Activated naive CD8-positive, alpha-beta T cell treated with anti-CD3 and anti-CD28 coated beads for 36 hours (primary cell): ENCODE measurements at regions not wholly inside any gene's neighbourhood (a gene's known extent, or its start where the extent isn't known, plus 50 kb on each side); places are given as distances from the start of the nearest gene placed in this dataset.

ENCODE experiments used
- DNase-seq: peaks from one replicate; pipeline ENCODE4 v3.0.0; 2021
- H3K27ac Mint-ChIP-seq: one replicate; pipeline ENCODE4 v1.8.0; 2022; ENCODE audit warnings: mild to moderate bottlenecking, moderate library complexity, mixed read lengths
- H3K27me3 Mint-ChIP-seq: one replicate; pipeline ENCODE4 v1.8.0; 2022; ENCODE audit warnings: mild to moderate bottlenecking, mixed read lengths
- H3K36me3 Mint-ChIP-seq: one replicate; pipeline ENCODE4 v1.8.0; 2021; ENCODE audit warnings: mild to moderate bottlenecking, mixed read lengths
- H3K4me1 Mint-ChIP-seq: one replicate; pipeline ENCODE4 v1.8.0; 2021; ENCODE audit warnings: mixed read lengths
- H3K4me3 Mint-ChIP-seq: one replicate; pipeline ENCODE4 v1.8.0; 2022; ENCODE audit warnings: mild to moderate bottlenecking, moderate library complexity, mixed read lengths
- H3K9me3 Mint-ChIP-seq: one replicate; pipeline ENCODE4 v1.8.0; 2022; ENCODE audit warnings: mixed read lengths

GRCh38 chr1:55828044-55828443 lies 612.9 kb upstream of the USP24 start:
- Mint-ChIP-seq H3K27ac (no peak overlapping the region), H3K4me1 (no peaks in the 10 kb centered on the region), H3K27me3 (no peaks in the 10 kb centered on the region), H3K36me3 (no peaks in the 10 kb centered on the region), H3K9me3 (no peaks in the 10 kb centered on the region), H3K4me3 (no peak overlapping the region)
- no peak for DNase-seq

GRCh38 chr1:55827350-55827749 lies 612.2 kb upstream of the USP24 start:
- H3K36me3 Mint-ChIP-seq: no peaks in the 10 kb centered on the region
- H3K9me3 Mint-ChIP-seq: no peaks in the 10 kb centered on the region
- no peaks in the 10 kb centered on the region for H3K4me1 Mint-ChIP-seq
- DNase-seq: no peak
- H3K27ac Mint-ChIP-seq: no peak overlapping the region
- peaks cover 6% of the 10 kb centered on the region for H3K27me3 Mint-ChIP-seq
- H3K4me3 Mint-ChIP-seq: no peak overlapping the region

GRCh38 chr1:55826381-55827080 lies 611.4 kb upstream of the USP24 start:
- Mint-ChIP-seq H3K4me1 (no peaks in the 10 kb centered on the region), H3K27ac (no peak overlapping the region), H3K36me3 (no peaks in the 10 kb centered on the region), H3K4me3 (no peak overlapping the region), H3K9me3 (no peaks in the 10 kb centered on the region), H3K27me3 (peaks cover 6% of the 10 kb centered on the region)
- no peak for DNase-seq

GRCh38 chr1:55825461-55825860 lies 610.3 kb upstream of the USP24 start:
- Mint-ChIP-seq H3K36me3 (no peaks in the 10 kb centered on the region), H3K9me3 (no peaks in the 10 kb centered on the region), H3K27me3 (peaks cover 6% of the 10 kb centered on the region), H3K27ac (no peak overlapping the region), H3K4me3 (no peak overlapping the region), H3K4me1 (no peaks in the 10 kb centered on the region)
- no peak for DNase-seq

GRCh38 chr1:55824251-55824640 lies 609.1 kb upstream of the USP24 start:
- Mint-ChIP-seq H3K9me3 (no peaks in the 10 kb centered on the region), H3K4me3 (no peak overlapping the region), H3K27ac (no peak overlapping the region), H3K27me3 (peaks cover 6% of the 10 kb centered on the region), H3K36me3 (no peaks in the 10 kb centered on the region), H3K4me1 (no peaks in the 10 kb centered on the region)
- DNase-seq: no peak

GRCh38 chr1:55823541-55824250 lies 608.5 kb upstream of the USP24 start:
- H3K36me3 Mint-ChIP-seq: no peaks in the 10 kb centered on the region
- no peak for DNase-seq
- H3K4me1 Mint-ChIP-seq: no peaks in the 10 kb centered on the region
- no peak overlapping the region for H3K27ac Mint-ChIP-seq
- H3K27me3 Mint-ChIP-seq: peaks cover 6% of the 10 kb centered on the region
- no peaks in the 10 kb centered on the region for H3K9me3 Mint-ChIP-seq
- no peak overlapping the region for H3K4me3 Mint-ChIP-seq

- Mint-ChIP-seq H3K9me3 (no peaks in the 10 kb centered on the region), H3K27me3 (peaks cover 6% of the 10 kb centered on the region), H3K4me3 (no peak overlapping the region), H3K27ac (no peak overlapping the region), H3K4me1 (no peaks in the 10 kb centered on the region), H3K36me3 (no peaks in the 10 kb centered on the region)
- DNase-seq: no peak
Observed at GRCh38 chr1:55822891-55823290, 607.7 kb upstream of the USP24 start.

- Mint-ChIP-seq H3K27me3 (peaks cover 6% of the 10 kb centered on the region), H3K4me3 (no peak overlapping the region), H3K4me1 (no peaks in the 10 kb centered on the region), H3K36me3 (no peaks in the 10 kb centered on the region), H3K27ac (no peak overlapping the region), H3K9me3 (no peaks in the 10 kb centered on the region)
- no peak for DNase-seq
Observed at GRCh38 chr1:55821234-55821633, 606.1 kb upstream of the USP24 start.

- Mint-ChIP-seq H3K36me3 (no peaks in the 10 kb centered on the region), H3K4me3 (no peak overlapping the region), H3K4me1 (no peaks in the 10 kb centered on the region), H3K9me3 (no peaks in the 10 kb centered on the region), H3K27ac (no peak overlapping the region), H3K27me3 (peaks cover 6% of the 10 kb centered on the region)
- DNase-seq: no peak
Observed at GRCh38 chr1:55820501-55820900, 605.3 kb upstream of the USP24 start.

GRCh38 chr1:55819011-55819410 lies 603.8 kb upstream of the USP24 start:
- no peak for DNase-seq
- H3K36me3 Mint-ChIP-seq: no peaks in the 10 kb centered on the region
- H3K4me3 Mint-ChIP-seq: no peak overlapping the region
- H3K27ac Mint-ChIP-seq: no peak overlapping the region
- H3K4me1 Mint-ChIP-seq: no peaks in the 10 kb centered on the region
- no peaks in the 10 kb centered on the region for H3K9me3 Mint-ChIP-seq
- peaks cover 6% of the 10 kb centered on the region for H3K27me3 Mint-ChIP-seq

GRCh38 chr1:55816456-55817426 lies 601.6 kb upstream of the USP24 start:
- H3K9me3 Mint-ChIP-seq: no peaks in the 10 kb centered on the region
- no peaks in the 10 kb centered on the region for H3K36me3 Mint-ChIP-seq
- H3K27ac Mint-ChIP-seq: no peak overlapping the region
- no peaks in the 10 kb centered on the region for H3K4me1 Mint-ChIP-seq
- peak; percentile 1 for DNase-seq
- no peaks in the 10 kb centered on the region for H3K27me3 Mint-ChIP-seq
- no peak overlapping the region for H3K4me3 Mint-ChIP-seq

GRCh38 chr1:55815745-55816455 lies 600.7 kb upstream of the USP24 start:
- DNase-seq: no peak
- Mint-ChIP-seq H3K36me3 (no peaks in the 10 kb centered on the region), H3K4me3 (no peak overlapping the region), H3K4me1 (no peaks in the 10 kb centered on the region), H3K27ac (no peak overlapping the region), H3K9me3 (no peaks in the 10 kb centered on the region), H3K27me3 (no peaks in the 10 kb centered on the region)

GRCh38 chr1:55814967-55815366 lies 599.8 kb upstream of the USP24 start:
- H3K4me1 Mint-ChIP-seq: no peaks in the 10 kb centered on the region
- DNase-seq: no peak
- H3K27me3 Mint-ChIP-seq: no peaks in the 10 kb centered on the region
- no peaks in the 10 kb centered on the region for H3K36me3 Mint-ChIP-seq
- H3K27ac Mint-ChIP-seq: no peak overlapping the region
- no peaks in the 10 kb centered on the region for H3K9me3 Mint-ChIP-seq
- no peak overlapping the region for H3K4me3 Mint-ChIP-seq

- H3K4me1 Mint-ChIP-seq: no peaks in the 10 kb centered on the region
- no peaks in the 10 kb centered on the region for H3K9me3 Mint-ChIP-seq
- no peaks in the 10 kb centered on the region for H3K36me3 Mint-ChIP-seq
- H3K4me3 Mint-ChIP-seq: no peak overlapping the region
- no peaks in the 10 kb centered on the region for H3K27me3 Mint-ChIP-seq
- DNase-seq: no peak
- H3K27ac Mint-ChIP-seq: no peak overlapping the region
Observed at GRCh38 chr1:55813618-55814017, 598.5 kb upstream of the USP24 start.

- DNase-seq: no peak
- H3K27ac Mint-ChIP-seq: no peak overlapping the region
- peaks cover 5% of the 10 kb centered on the region for H3K9me3 Mint-ChIP-seq
- H3K36me3 Mint-ChIP-seq: no peaks in the 10 kb centered on the region
- no peaks in the 10 kb centered on the region for H3K27me3 Mint-ChIP-seq
- no peaks in the 10 kb centered on the region for H3K4me1 Mint-ChIP-seq
- no peak overlapping the region for H3K4me3 Mint-ChIP-seq
Observed at GRCh38 chr1:55812281-55812680, 597.1 kb upstream of the USP24 start.
